RWPE2 (cell line): ENCODE measurements at regions not wholly inside any gene's neighbourhood (a gene's known extent, or its start where the extent isn't known, plus 50 kb on each side); places are given as distances from the start of the nearest gene placed in this dataset.

Experiments used
- ATAC-seq: fragments of 200-7000 bp; cut with Tn5 transposase; 3 replicates; pipeline ENCODE4 v1.9.1; 2021; ENCODE audit warnings: low read depth
- DNase-seq: peaks from one replicate; pipeline ENCODE4 v3.0.0-alpha.2; 2020; ENCODE audit warnings: low spot score
- H3K27ac ChIP-seq: fragments of 450-650 bp; 2 replicates; pipeline ENCODE4 v1.5.1; 2017; ENCODE audit warnings: mild to moderate bottlenecking; ENCODE audit not compliant: poor library complexity, severe bottlenecking
- H3K27me3 ChIP-seq: fragments of 250-450 bp; sonication (Bioruptor Pico); 2 replicates; pipeline ENCODE4 v1.5.1; 2021; ENCODE audit warnings: mild to moderate bottlenecking, moderate library complexity; ENCODE audit not compliant: insufficient read depth, poor library complexity, severe bottlenecking
- H3K36me3 ChIP-seq: fragments of 250-450 bp; sonication (Bioruptor Pico); 2 replicates; pipeline ENCODE4 v1.5.1; 2020; ENCODE audit warnings: low read depth, mild to moderate bottlenecking, moderate library complexity
- H3K4me1 ChIP-seq: fragments of 250-450 bp; sonication (Bioruptor Pico); 2 replicates; pipeline ENCODE4 v1.5.1; 2021; ENCODE audit warnings: mild to moderate bottlenecking, moderate library complexity; ENCODE audit not compliant: insufficient read depth, poor library complexity, severe bottlenecking
- H3K4me3 ChIP-seq: fragments of 250-450 bp; sonication (Bioruptor Pico); 2 replicates; pipeline ENCODE4 v1.5.1; 2021; ENCODE audit warnings: mild to moderate bottlenecking, moderate library complexity; ENCODE audit not compliant: severe bottlenecking
- H3K9me3 ChIP-seq: fragments of 250-450 bp; sonication (Bioruptor Pico); 2 replicates; pipeline ENCODE4 v1.5.1; 2021; ENCODE audit warnings: mild to moderate bottlenecking, moderate library complexity; ENCODE audit not compliant: severe bottlenecking
- CTCF ChIP-seq: fragments of 450-650 bp; IDR thresholded peaks from one replicate; pipeline ENCODE4 v1.5.1; 2017; ENCODE audit warnings: mild to moderate bottlenecking, moderate library complexity; ENCODE audit not compliant: poor library complexity, severe bottlenecking

GRCh38 chr6:62362097-62362496, 76.1 kb upstream of the KHDRBS2 start:
- Histone ChIP-seq H3K9me3 (no peaks in the 10 kb centered on the region), H3K27me3 (no peaks in the 10 kb centered on the region), H3K27ac (no peak overlapping the region), H3K4me3 (no peak overlapping the region), H3K36me3 (no peaks in the 10 kb centered on the region), H3K4me1 (no peaks in the 10 kb centered on the region)
- no peak for DNase-seq
- ATAC-seq = no peak
- no peak for TF ChIP-seq CTCF

GRCh38 chr6:62357835-62358234, 71.8 kb upstream of the KHDRBS2 start:
- ATAC-seq = no peak
- Histone ChIP-seq H3K27ac (no peak overlapping the region), H3K36me3 (no peaks in the 10 kb centered on the region), H3K27me3 (no peaks in the 10 kb centered on the region), H3K4me1 (no peaks in the 10 kb centered on the region), H3K9me3 (no peaks in the 10 kb centered on the region), H3K4me3 (no peak overlapping the region)
- DNase-seq = no peak
- TF ChIP-seq CTCF = no peak

- H3K9me3 ChIP-seq = no peaks in the 10 kb centered on the region
- no peaks in the 10 kb centered on the region for H3K4me1 ChIP-seq
- TF ChIP-seq CTCF = no peak
- no peaks in the 10 kb centered on the region for H3K27me3 ChIP-seq
- no peak overlapping the region for H3K27ac ChIP-seq
- H3K4me3 ChIP-seq = no peak overlapping the region
- no peaks in the 10 kb centered on the region for H3K36me3 ChIP-seq
- ATAC-seq (no peak), DNase-seq (no peak)
Measured at GRCh38 chr6:62354261-62354660, 68.2 kb upstream of the KHDRBS2 start.

- no peak for DNase-seq
- Histone ChIP-seq H3K4me3 (no peak overlapping the region), H3K27me3 (no peaks in the 10 kb centered on the region), H3K9me3 (no peaks in the 10 kb centered on the region), H3K4me1 (no peaks in the 10 kb centered on the region), H3K27ac (no peak overlapping the region), H3K36me3 (no peaks in the 10 kb centered on the region)
- TF ChIP-seq CTCF = no peak
- ATAC-seq = no peak
Measured at GRCh38 chr6:62345962-62346689, 60.1 kb upstream of the KHDRBS2 start.

- DNase-seq (no peak), ATAC-seq (no peak)
- no peak overlapping the region for H3K27ac ChIP-seq
- H3K4me3 ChIP-seq = no peak overlapping the region
- no peaks in the 10 kb centered on the region for H3K36me3 ChIP-seq
- no peaks in the 10 kb centered on the region for H3K9me3 ChIP-seq
- TF ChIP-seq CTCF = no peak
- no peaks in the 10 kb centered on the region for H3K27me3 ChIP-seq
- no peaks in the 10 kb centered on the region for H3K4me1 ChIP-seq
Measured at GRCh38 chr6:62345446-62345845, 59.4 kb upstream of the KHDRBS2 start.
